GM21825 (cell line): ENCODE measurements at regions not wholly inside any gene's neighbourhood (a gene's known extent, or its start where the extent isn't known, plus 50 kb on each side); places are given as distances from the start of the nearest gene placed in this dataset.
"Not testable (repeated sequence)": the region's sequence is repeated elsewhere in the genome, so short reads cannot be mapped to it uniquely, and the experiment has no call there.

Source experiments
- ATAC-seq: cut with Tn5 transposase; IDR thresholded peaks from one replicate; pipeline ENCODE4 v1.9.1; 2021; ENCODE audit warnings: mild to moderate bottlenecking, moderate library complexity; ENCODE audit not compliant: unreplicated experiment

DNA sequence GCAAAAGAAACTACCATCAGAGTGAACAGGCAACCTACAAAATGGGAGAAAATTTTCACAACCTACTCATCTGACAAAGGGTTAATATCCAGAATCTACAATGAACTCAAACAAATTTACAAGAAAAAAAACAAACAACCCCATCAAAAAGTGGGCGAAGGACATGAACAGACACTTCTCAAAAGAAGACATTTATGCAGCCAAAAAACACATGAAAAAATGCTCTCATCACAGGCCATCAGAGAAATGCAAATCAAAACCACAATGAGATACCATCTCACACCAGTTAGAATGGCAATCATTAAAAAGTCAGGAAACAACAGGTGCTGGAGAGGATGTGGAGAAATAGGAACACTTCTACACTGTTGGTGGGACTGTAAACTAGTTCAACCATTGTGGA lies 170.1 kb downstream of the MEX3B start:
- ATAC-seq, result not testable (repeated sequence)

DNA sequence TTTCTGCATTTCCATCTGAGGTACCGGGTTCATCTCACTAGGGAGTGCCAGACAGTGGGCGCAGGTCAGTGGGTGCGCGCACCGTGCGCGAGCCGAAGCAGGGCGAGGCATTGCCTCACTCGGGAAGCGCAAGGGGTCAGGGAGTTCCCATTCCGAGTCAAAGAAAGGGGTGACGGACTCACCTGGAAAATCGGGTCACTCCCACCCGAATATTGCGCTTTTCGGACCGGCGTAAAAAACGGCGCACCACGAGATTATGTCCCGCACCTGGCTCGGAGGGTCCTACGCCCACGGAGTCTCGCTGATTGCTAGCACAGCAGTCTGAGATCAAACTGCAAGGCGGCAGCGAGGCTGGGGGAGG lies 175.1 kb downstream of the MEX3B start:
- not testable (repeated sequence) for ATAC-seq

DNA sequence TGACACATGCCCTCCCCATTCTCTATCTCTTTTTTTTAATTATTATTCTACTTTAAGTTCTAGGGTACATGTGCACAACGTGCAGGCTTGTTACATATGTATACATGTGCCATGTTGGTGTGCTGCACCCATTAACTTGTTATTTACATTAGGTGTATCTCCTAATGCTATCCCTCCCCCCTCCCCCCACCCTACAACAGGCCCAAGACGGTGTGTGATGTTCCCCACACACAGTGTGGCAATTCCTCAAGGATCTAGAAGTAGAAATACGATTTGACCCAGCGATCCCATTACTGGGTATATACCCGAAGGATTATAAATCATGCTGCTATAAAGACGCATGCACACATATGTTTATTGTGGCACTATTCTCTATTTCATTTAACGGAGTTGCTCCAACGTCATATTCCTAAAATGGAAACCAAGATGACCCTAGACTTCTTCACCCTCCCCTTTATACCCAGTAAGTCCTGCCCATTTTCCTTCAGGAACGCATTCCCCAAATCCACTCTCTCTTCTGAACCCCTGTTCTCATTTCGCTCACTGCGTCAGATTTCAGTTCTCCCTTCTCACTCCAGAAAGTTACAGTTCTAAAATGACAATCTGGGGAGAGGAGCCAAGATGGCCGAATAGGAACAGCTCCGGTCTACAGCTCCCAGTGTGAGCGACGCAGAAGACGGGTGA lies 175.6 kb downstream of the MEX3B start:
- not testable (repeated sequence) for ATAC-seq

DNA sequence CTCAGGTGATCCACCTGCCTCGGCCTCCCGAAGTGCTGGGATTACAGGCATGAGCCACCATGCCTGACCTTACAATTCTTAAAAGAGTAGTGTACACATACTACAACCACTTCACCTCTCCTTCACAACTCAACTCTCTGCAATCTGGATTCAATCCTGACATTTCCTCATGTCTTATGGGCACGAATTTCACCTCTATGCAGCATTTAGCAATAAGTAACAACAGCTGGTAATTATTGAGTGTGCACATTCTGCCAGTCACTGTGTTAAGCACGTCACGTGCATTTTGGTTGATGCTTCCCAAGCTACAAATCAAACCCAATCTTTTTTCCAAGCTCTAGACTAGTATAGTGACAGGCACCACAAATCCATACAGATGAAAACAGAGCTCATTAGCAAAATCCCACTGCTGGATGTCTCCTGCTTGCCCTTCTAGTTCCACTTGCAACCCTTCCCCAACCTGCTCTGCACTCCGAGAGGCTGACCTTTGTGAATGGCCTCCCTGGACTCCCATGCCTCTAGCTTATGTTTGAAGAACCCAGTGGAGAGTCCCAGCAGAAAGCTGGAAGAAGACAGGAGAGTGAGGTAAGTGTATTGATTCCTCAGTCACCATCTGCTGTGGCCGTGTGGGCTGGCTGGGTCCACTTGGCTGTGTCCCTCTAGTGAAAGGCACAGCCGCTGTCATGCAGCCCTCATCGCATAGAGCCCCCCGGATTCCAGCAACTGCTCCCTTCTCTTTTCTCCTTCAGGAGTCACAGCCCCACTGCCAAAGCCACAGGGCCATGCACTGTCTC lies 176.5 kb downstream of the MEX3B start:
- no peak for ATAC-seq

DNA sequence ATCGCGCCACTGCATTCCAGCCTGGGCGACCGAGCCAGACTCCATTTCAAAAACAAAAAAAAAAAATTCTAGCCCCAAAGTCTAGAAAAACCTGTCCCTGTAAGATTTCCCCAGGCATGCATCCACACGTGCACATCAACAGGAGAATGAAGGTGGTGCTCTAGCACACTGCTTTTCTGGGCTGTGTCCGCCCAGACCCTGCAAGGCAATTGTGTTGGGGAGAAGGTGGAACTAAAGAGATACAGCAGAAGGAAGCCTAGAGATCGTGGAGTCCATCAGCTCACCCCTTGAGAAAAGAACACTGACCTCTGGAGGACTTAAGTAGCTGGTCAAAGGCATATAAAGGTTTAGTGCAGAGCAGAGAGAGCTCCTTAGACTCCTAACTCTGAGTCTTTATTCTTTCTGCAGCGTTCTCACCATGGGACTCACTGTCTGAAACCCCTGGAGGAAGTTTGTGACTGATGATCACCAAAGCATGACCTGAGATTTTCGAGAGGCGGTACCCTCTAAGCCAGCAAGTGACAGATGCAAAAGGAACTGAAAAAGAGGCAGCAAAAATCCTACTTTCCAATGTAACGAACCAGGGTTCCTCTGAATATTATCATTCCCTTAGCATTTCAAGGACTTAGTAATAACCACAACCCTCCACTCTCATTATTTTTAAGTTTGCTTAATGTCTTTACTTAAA lies 179.8 kb downstream of the MEX3B start:
- peak; percentile 99 for ATAC-seq

DNA sequence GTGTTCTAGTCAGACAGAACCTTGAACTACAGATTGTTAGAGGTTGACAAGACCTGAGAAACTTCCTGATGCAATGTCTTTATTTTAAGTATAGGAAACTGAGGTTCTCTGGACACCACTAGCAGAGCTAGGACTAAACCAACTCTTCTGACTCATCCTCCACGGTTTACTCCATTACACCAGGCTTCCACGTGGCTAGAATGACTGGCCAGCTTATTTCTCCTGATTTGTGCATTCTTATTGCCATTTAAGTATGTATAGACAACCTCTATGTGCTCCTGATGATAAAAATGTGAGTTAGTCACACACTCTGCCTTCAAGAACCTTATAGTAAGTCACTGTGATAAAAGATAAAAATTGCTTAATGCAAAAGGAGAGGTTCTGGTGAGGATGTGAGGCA lies 182.7 kb downstream of the MEX3B start:
- ATAC-seq, result no peak

GRCh38 chr15:81859737-81860516 lies 185.9 kb downstream of the MEX3B start:
- ATAC-seq, result no peak

GRCh38 chr15:81858586-81858985 lies 187.2 kb downstream of the MEX3B start:
- ATAC-seq, result no peak

DNA sequence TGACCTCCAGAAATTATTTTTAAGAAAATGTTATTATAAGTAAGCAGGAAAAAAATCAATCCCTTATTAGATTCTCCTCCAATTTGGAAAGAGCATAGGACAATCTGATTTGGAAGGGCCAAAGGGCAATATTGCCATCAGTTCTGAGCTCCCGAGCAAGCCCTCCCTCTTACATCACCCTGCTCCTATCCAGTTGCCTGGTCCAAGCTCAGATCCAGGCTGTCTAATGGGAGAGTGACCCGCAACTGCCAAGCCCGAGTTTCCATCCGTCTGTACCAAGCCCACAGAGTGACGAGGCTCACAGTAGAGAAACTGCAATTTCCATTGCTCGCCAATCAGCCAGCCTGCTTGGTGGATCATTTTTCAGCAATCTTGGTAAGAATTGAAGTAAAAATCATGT lies 187.7 kb downstream of the MEX3B start:
- ATAC-seq, result no peak

GRCh38 chr15:81856634-81857026 lies 189.2 kb downstream of the MEX3B start:
- no peak for ATAC-seq

DNA sequence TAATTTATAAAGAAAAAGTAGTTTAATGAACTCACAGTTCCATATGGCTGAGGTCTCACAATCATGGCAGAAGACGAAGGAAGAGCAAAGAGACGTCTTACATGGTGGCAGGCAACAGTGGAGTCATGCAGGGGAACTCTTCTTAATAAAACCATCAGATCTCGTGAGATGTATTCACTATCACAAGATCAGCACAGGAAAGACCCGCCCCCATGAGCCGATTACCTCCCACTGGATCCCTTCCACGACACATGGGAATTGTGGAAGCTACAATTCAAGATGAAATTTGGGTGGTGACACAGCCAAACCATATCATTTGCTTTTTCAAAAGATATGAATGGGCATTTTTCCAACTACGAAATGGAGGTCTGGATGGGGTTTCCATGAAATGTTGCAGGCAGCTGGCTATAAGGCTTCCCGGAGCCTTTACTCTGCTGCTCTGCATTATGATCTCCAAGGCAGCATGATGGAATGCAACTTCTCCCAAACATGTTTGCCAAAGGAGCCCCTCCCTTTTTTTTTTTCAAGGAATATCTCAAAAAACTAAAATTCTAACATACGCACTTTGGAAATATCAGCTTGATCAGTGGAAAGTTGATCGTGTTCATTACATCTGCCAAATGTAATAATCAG lies 189.7 kb downstream of the MEX3B start:
- no peak for ATAC-seq

- ATAC-seq, result no peak
These were observed 192.6 kb downstream of the MEX3B start for GRCh38 chr15:81853150-81853748.

DNA sequence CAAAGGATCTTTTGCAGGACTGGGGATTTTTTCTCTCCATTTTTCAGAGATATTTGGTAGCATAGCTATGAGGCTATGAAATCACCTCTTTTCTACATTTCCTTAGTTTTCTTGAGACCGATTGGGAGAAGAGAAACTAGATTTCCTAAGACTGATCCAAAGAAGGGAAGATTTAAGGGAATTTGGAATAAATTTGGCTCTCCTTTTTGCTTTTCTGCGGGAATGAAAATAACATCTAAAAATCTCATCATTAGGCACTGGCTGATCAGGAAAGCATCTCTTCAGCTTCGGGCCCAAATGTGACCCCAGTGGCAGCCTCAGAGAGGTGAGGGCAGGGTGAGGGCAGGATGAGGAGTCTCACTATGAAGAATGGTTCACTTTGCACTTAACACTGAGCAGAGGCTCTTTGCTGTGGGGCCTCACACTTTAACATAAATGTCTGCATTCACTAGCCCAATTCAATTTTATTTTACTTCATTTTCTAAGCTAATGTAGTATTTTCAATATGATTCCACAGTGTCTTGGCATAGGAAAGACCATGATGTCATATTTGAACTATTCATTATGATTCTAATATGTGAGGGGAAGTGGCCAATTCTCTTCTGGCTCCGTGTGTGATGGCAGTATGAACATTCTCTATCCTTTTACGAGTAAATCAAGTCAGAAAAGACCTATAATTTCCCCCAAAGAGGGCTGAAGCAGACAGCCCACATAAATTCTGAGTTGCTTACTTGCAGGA lies 193.2 kb downstream of the MEX3B start:
- no peak for ATAC-seq

GRCh38 chr15:81851757-81852156 lies 194.1 kb downstream of the MEX3B start:
- ATAC-seq, result no peak

GRCh38 chr15:81851325-81851724 lies 194.5 kb downstream of the MEX3B start:
- no peak for ATAC-seq

GRCh38 chr15:81849289-81849688 lies 196.5 kb downstream of the MEX3B start:
- no peak for ATAC-seq

DNA sequence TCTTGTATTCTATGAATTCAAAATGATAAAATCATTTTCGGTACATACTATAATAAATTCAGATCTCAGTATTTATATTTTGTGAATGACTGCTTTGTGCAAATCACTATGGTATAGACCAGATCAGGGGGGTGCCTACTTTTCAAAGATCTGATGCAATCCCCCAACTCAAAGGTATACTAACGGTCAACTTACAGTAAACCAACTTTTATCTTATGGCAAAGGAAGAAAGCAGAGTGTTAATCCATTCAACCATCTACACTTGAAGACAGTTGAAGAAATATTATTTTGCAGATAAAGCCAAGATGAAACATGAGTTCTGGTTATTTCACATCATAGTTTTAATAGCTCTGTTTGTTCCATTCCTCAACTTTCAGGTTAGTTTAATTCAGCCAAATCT lies 197.1 kb downstream of the MEX3B start:
- ATAC-seq, result no peak

- no peak for ATAC-seq
These were observed 201.9 kb downstream of the MEX3B start for GRCh38 chr15:81843757-81844407.

- no peak for ATAC-seq
These were observed 202.6 kb downstream of the MEX3B start for GRCh38 chr15:81843226-81843625.
